MM.1S (cell line): ENCODE measurements at regions not wholly inside any gene's neighbourhood (a gene's known extent, or its start where the extent isn't known, plus 50 kb on each side); places are given as distances from the start of the nearest gene placed in this dataset.

Experiments
- CTCF ChIP-seq: fragments of 300-600 bp; sonication (generic); IDR thresholded peaks from 2 replicates; pipeline ENCODE4 v1.5.1; 2016; ENCODE audit warnings: antibody characterized with exemption, low read length, mixed read lengths
- EZH2 ChIP-seq: fragments of 300-600 bp; sonication (generic); optimal IDR thresholded peaks from 2 replicates; pipeline ENCODE3; 2017; ENCODE audit warnings: low read depth, mild to moderate bottlenecking, antibody characterized with exemption, low read length, mixed read lengths
- EZH2phosphoT487 ChIP-seq: fragments of 300-600 bp; sonication (generic); IDR thresholded peaks from 2 replicates; pipeline ENCODE4 v1.6.1; 2018; ENCODE audit warnings: antibody characterized with exemption, low read length

- no peak for TF ChIP-seq CTCF
- TF ChIP-seq EZH2: no peak
- no peak for TF ChIP-seq EZH2phosphoT487
These were observed 1528.7 kb upstream of the CDH9 start for GRCh38 chr5:28567048-28567447.
